ENCODE measurements at regions not wholly inside any gene's neighbourhood (a gene's known extent, or its start where the extent isn't known, plus 50 kb on each side); places are given as distances from the start of the nearest gene placed in this dataset.

DNA sequence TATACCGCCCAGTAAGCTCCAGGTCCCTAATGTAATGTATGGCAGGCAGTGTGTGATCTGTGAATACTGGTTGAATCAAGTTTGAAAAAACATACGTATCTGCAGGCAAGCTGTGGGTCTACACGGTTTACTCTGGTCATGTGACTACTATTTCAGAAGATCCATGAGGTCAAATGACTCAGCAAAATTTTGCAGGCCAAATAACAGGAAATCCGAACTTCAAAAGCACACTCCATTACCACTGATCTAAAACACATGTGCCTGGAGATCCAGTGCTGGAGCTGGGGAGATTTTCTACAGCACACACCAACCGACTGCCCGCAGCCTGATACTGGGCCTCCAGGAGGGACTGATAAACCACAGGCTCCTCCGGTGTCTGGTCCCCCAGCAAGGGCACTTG, 64.5 kb upstream of the SLC44A3 start:
- TF ChIP-seq, protein P1, sequence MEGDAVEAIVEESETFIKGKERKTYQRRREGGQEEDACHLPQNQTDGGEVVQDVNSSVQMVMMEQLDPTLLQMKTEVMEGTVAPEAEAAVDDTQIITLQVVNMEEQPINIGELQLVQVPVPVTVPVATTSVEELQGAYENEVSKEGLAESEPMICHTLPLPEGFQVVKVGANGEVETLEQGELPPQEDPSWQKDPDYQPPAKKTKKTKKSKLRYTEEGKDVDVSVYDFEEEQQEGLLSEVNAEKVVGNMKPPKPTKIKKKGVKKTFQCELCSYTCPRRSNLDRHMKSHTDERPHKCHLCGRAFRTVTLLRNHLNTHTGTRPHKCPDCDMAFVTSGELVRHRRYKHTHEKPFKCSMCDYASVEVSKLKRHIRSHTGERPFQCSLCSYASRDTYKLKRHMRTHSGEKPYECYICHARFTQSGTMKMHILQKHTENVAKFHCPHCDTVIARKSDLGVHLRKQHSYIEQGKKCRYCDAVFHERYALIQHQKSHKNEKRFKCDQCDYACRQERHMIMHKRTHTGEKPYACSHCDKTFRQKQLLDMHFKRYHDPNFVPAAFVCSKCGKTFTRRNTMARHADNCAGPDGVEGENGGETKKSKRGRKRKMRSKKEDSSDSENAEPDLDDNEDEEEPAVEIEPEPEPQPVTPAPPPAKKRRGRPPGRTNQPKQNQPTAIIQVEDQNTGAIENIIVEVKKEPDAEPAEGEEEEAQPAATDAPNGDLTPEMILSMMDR (IDR thresholded peaks at IDR 0.05): no peak
- TF ChIP-seq POLR2A (IDR thresholded peaks at IDR 0.05): no peak

Measured in thyroid gland (tissue), 4 donors.